Mesothelial cell of epicardium (in vitro differentiated cells): ENCODE measurements at regions not wholly inside any gene's neighbourhood (a gene's known extent, or its start where the extent isn't known, plus 50 kb on each side); places are given as distances from the start of the nearest gene placed in this dataset.

Experiments used
- DNase-seq, 2 experiments: peaks; one replicate each; pipeline ENCODE4 v3.0.0; 2021; ENCODE audit warnings: low spot score in 2 of 2; ENCODE audit not compliant: unreplicated experiment in 2 of 2
- H3K27ac Mint-ChIP-seq: 2 replicates; pipeline ENCODE4 v1.8.0; 2021; ENCODE audit warnings: mixed read lengths
- H3K27me3 Mint-ChIP-seq: 2 replicates; pipeline ENCODE4 v1.8.0; 2021; ENCODE audit warnings: low read depth, mixed read lengths
- H3K36me3 Mint-ChIP-seq: 2 replicates; pipeline ENCODE4 v1.8.0; 2021; ENCODE audit warnings: mixed read lengths
- H3K4me1 Mint-ChIP-seq: 2 replicates; pipeline ENCODE4 v1.8.0; 2021; ENCODE audit warnings: mixed read lengths
- H3K4me3 Mint-ChIP-seq: 2 replicates; pipeline ENCODE4 v1.8.0; 2021; ENCODE audit warnings: mild to moderate bottlenecking, moderate library complexity, mixed read lengths
- H3K9me3 Mint-ChIP-seq: 2 replicates; pipeline ENCODE4 v1.8.0; 2021; ENCODE audit warnings: mixed read lengths
- CTCF ChIP-seq: fragments of 200-600 bp; sonication (generic); IDR thresholded peaks from one replicate; pipeline ENCODE4 v1.5.0; 2021; ENCODE audit warnings: antibody characterized with exemption; ENCODE audit not compliant: unreplicated experiment

GRCh38 chr3:43787330-43787729 lies 96.6 kb downstream of the ABHD5 start:
- peaks cover 63% of the 10 kb centered on the region for H3K27me3 Mint-ChIP-seq
- H3K9me3 Mint-ChIP-seq = no peaks in the 10 kb centered on the region
- no peaks in the 10 kb centered on the region for H3K36me3 Mint-ChIP-seq
- TF ChIP-seq CTCF = no peak
- DNase-seq = no peak
- no peak overlapping the region for H3K27ac Mint-ChIP-seq
- H3K4me1 Mint-ChIP-seq = no peaks in the 10 kb centered on the region
- no peak overlapping the region for H3K4me3 Mint-ChIP-seq

- H3K4me3 Mint-ChIP-seq = no peak overlapping the region
- peaks cover 68% of the 10 kb centered on the region for H3K27me3 Mint-ChIP-seq
- no peaks in the 10 kb centered on the region for H3K9me3 Mint-ChIP-seq
- no peaks in the 10 kb centered on the region for H3K4me1 Mint-ChIP-seq
- no peaks in the 10 kb centered on the region for H3K36me3 Mint-ChIP-seq
- TF ChIP-seq CTCF = no peak
- no peak overlapping the region for H3K27ac Mint-ChIP-seq
- DNase-seq = no peak
Observed at GRCh38 chr3:43789028-43789427, 98.3 kb downstream of the ABHD5 start.

GRCh38 chr3:43790060-43790459 lies 99.3 kb downstream of the ABHD5 start:
- no peak for DNase-seq
- no peaks in the 10 kb centered on the region for H3K4me1 Mint-ChIP-seq
- H3K36me3 Mint-ChIP-seq = no peaks in the 10 kb centered on the region
- no peaks in the 10 kb centered on the region for H3K9me3 Mint-ChIP-seq
- no peak overlapping the region for H3K4me3 Mint-ChIP-seq
- no peak overlapping the region for H3K27ac Mint-ChIP-seq
- H3K27me3 Mint-ChIP-seq = peaks cover 73% of the 10 kb centered on the region
- no peak for TF ChIP-seq CTCF

GRCh38 chr3:43790476-43790875 lies 99.7 kb downstream of the ABHD5 start:
- no peaks in the 10 kb centered on the region for H3K36me3 Mint-ChIP-seq
- H3K4me1 Mint-ChIP-seq = no peaks in the 10 kb centered on the region
- no peak overlapping the region for H3K27ac Mint-ChIP-seq
- H3K4me3 Mint-ChIP-seq = no peak overlapping the region
- no peaks in the 10 kb centered on the region for H3K9me3 Mint-ChIP-seq
- DNase-seq = no peak
- TF ChIP-seq CTCF = no peak
- H3K27me3 Mint-ChIP-seq = peaks cover 72% of the 10 kb centered on the region

GRCh38 chr3:43791246-43791645 lies 100.5 kb downstream of the ABHD5 start:
- DNase-seq = no peak
- peaks cover 72% of the 10 kb centered on the region for H3K27me3 Mint-ChIP-seq
- H3K4me3 Mint-ChIP-seq = no peak overlapping the region
- TF ChIP-seq CTCF = no peak
- H3K4me1 Mint-ChIP-seq = no peaks in the 10 kb centered on the region
- no peaks in the 10 kb centered on the region for H3K36me3 Mint-ChIP-seq
- no peak overlapping the region for H3K27ac Mint-ChIP-seq
- no peaks in the 10 kb centered on the region for H3K9me3 Mint-ChIP-seq

- Mint-ChIP-seq H3K9me3 (peaks cover 4% of the 10 kb centered on the region), H3K4me1 (no peaks in the 10 kb centered on the region), H3K4me3 (no peak overlapping the region), H3K27me3 (peaks cover 71% of the 10 kb centered on the region), H3K27ac (no peak overlapping the region), H3K36me3 (no peaks in the 10 kb centered on the region)
- no peak for TF ChIP-seq CTCF
- DNase-seq = no peak
Observed at GRCh38 chr3:43792904-43793303, 102.2 kb downstream of the ABHD5 start.
